ENCODE measurements at regions not wholly inside any gene's neighbourhood (a gene's known extent, or its start where the extent isn't known, plus 50 kb on each side); places are given as distances from the start of the nearest gene placed in this dataset.

GRCh38 chr10:29691564-29692072 is 56.8 kb upstream of the SVIL start:
- TF ChIP-seq MCM2 (IDR thresholded peaks at IDR 0.05; ENCODE audit: low read depth) (no peak), MEIS2 (IDR thresholded peaks at IDR 0.05; ENCODE audit: partially characterized antibody) (peak; percentile 28)
- no peaks in the 10 kb centered on the region for H3K36me3 ChIP-seq (ENCODE audit: control insufficient read depth, insufficient read depth, low read length)
- 0% methylated on average over 5 of the region's 5 CpGs for WGBS (ENCODE audit: insufficient coverage, low coverage, missing lambda C conversion rate)
- no peaks in the 10 kb centered on the region for H3K9me3 ChIP-seq (replicated peaks; ENCODE audit: control insufficient read depth, insufficient read depth, low read depth, low read length)
- CTCF ChIA-PET (ENCODE audit: low intra/inter-chr PET ratio): no interaction called here
- H3K4me2 ChIP-seq (ENCODE audit: insufficient read depth, low read length): no peak overlapping the region
- in situ Hi-C loops (cut with MboI) (no loop called here), intact Hi-C loops (cut with micrococcal nuclease) (no loop called here)
- no peak overlapping the region for H3K9ac ChIP-seq (ENCODE audit: insufficient read depth in 1 of 2, low read depth in 2 of 2, low read length in 2 of 2)
- no TSS peak for BruUV-seq (replicated peaks)
- FAIRE-seq (no peak), DNase-seq (ENCODE audit: extremely low read depth in 1 of 4, low spot score in 3 of 4) (no peak), ATAC-seq (no peak)
- no peak overlapping the region for H3K27ac ChIP-seq (ENCODE audit: extremely low read depth, low read depth, low read length)
- H4K20me1 ChIP-seq (replicated peaks; ENCODE audit: control insufficient read depth, insufficient read depth, low read length): no peaks in the 10 kb centered on the region
- POLR2A ChIA-PET: interaction anchor here (0.6 to 1.3 kb wide), 2 partner anchors 13 to 1307 kb away, joined by 3 read pairs; no protein-coding TSS in a partner anchor
- H3K27me3 ChIP-seq (ENCODE audit: control insufficient read depth in 2 of 2, insufficient read depth in 2 of 2, low read length in 2 of 2): peaks cover 2 to 4% of the 10 kb centered on the region in 2 experiments; a peak in 3 of 5 replicates
- H3K4me1 ChIP-seq (replicated peaks in 1 of 2; ENCODE audit: control insufficient read depth in 2 of 2, insufficient read depth in 2 of 2, low read length in 2 of 2): no peaks in the 10 kb centered on the region
- no peaks in the 10 kb centered on the region for H3K9me1 ChIP-seq (ENCODE audit: control insufficient read depth, insufficient read depth, low read length)
- H2AFZ ChIP-seq (ENCODE audit: low read depth, low read length): no peak overlapping the region
- no peak overlapping the region for H3K4me3 ChIP-seq
- no peaks in the 10 kb centered on the region for H3K79me2 ChIP-seq (ENCODE audit: control insufficient read depth, insufficient read depth, low read length)

GRCh38 chr10:29689001-29689400 is 54.2 kb upstream of the SVIL start:
- no peaks in the 10 kb centered on the region for H4K20me1 ChIP-seq (replicated peaks; ENCODE audit: control insufficient read depth, insufficient read depth, low read length)
- DNase-seq (ENCODE audit: extremely low read depth in 1 of 4, low spot score in 3 of 4): no peak
- no peaks in the 10 kb centered on the region for H3K36me3 ChIP-seq (ENCODE audit: control insufficient read depth, insufficient read depth, low read length)
- WGBS (ENCODE audit: insufficient coverage, low coverage, missing lambda C conversion rate): 0% methylated on average over 5 of the region's 7 CpGs
- in situ Hi-C loops (cut with MboI): no loop called here
- H3K79me2 ChIP-seq (ENCODE audit: control insufficient read depth, insufficient read depth, low read length): no peaks in the 10 kb centered on the region
- H3K9ac ChIP-seq (ENCODE audit: insufficient read depth in 1 of 2, low read depth in 2 of 2, low read length in 2 of 2): no peak overlapping the region
- ChIA-PET CTCF (ENCODE audit: low intra/inter-chr PET ratio) (no interaction called here), POLR2A (no interaction called here)
- FAIRE-seq: no peak
- no peaks in the 10 kb centered on the region for H3K9me1 ChIP-seq (ENCODE audit: control insufficient read depth, insufficient read depth, low read length)
- no peak overlapping the region for H3K4me3 ChIP-seq
- no peak overlapping the region for H3K27ac ChIP-seq (ENCODE audit: extremely low read depth, low read depth, low read length)
- no TSS peak for BruUV-seq (replicated peaks)
- H3K4me1 ChIP-seq (replicated peaks in 1 of 2; ENCODE audit: control insufficient read depth in 2 of 2, insufficient read depth in 2 of 2, low read length in 2 of 2): no peaks in the 10 kb centered on the region
- H3K27me3 ChIP-seq (ENCODE audit: control insufficient read depth in 2 of 2, insufficient read depth in 2 of 2, low read length in 2 of 2): peaks cover 2 to 4% of the 10 kb centered on the region in 2 experiments; a peak in 3 of 5 replicates
- ATAC-seq: no peak
- no peaks in the 10 kb centered on the region for H3K9me3 ChIP-seq (replicated peaks; ENCODE audit: control insufficient read depth, insufficient read depth, low read depth, low read length)
- no peak overlapping the region for H3K4me2 ChIP-seq (ENCODE audit: insufficient read depth, low read length)
- intact Hi-C loops (cut with micrococcal nuclease): no loop called here
- no peak overlapping the region for H2AFZ ChIP-seq (ENCODE audit: low read depth, low read length)
- no peak for TF ChIP-seq ZNF41 (CRISPR knock-in tag; conservative IDR thresholded peaks at IDR 0.05)
- no peak for TF ChIP-seq SMAD3 (CRISPR knock-in tag; conservative IDR thresholded peaks at IDR 0.05)
- TF ChIP-seq EGR1 (conservative IDR thresholded peaks at IDR 0.05): no peak
- TF ChIP-seq TCF7 (IDR thresholded peaks at IDR 0.05; ENCODE audit: borderline replicate concordance): no peak
- TF ChIP-seq THAP12 (CRISPR knock-in tag; IDR thresholded peaks at IDR 0.05): no peak
- TF ChIP-seq, protein P1, sequence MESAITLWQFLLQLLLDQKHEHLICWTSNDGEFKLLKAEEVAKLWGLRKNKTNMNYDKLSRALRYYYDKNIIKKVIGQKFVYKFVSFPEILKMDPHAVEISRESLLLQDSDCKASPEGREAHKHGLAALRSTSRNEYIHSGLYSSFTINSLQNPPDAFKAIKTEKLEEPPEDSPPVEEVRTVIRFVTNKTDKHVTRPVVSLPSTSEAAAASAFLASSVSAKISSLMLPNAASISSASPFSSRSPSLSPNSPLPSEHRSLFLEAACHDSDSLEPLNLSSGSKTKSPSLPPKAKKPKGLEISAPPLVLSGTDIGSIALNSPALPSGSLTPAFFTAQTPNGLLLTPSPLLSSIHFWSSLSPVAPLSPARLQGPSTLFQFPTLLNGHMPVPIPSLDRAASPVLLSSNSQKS (CRISPR knock-in tag; IDR thresholded peaks at IDR 0.05): no peak
- TF ChIP-seq ZBTB43 (CRISPR knock-in tag; IDR thresholded peaks at IDR 0.05): no peak

All from K562 (cell line).